Thyroid gland (tissue), 4 donors: ENCODE measurements at regions not wholly inside any gene's neighbourhood (a gene's known extent, or its start where the extent isn't known, plus 50 kb on each side); places are given as distances from the start of the nearest gene placed in this dataset.

ENCODE experiments used
- DNase-seq, 2 donors: peaks; one replicate each; pipeline ENCODE4 v3.0.0-alpha.2; 2019
- H3K27ac ChIP-seq, 3 donors: fragments of 200-600 bp; sonication (generic); 1 replicate in 2 of 3; 2 replicates in 1 of 3; pipeline ENCODE4 v1.5.1; 2016 to 2019; ENCODE audit warnings: mild to moderate bottlenecking in 1 of 3, moderate library complexity in 1 of 3
- H3K27me3 ChIP-seq: fragments of 200-600 bp; sonication (generic); one replicate; pipeline ENCODE4 v1.5.1; 2019
- H3K36me3 ChIP-seq, 2 donors: fragments of 200-600 bp; sonication (generic); one replicate each; pipeline ENCODE4 v1.5.1; 2016 to 2019
- H3K4me1 ChIP-seq, 2 donors: fragments of 200-600 bp; sonication (generic); one replicate each; pipeline ENCODE4 v1.5.1; 2017 to 2019
- H3K4me3 ChIP-seq, 3 donors: fragments of 200-600 bp; sonication (generic); replicated peaks in 1 of 3; 1 replicate in 2 of 3; 2 replicates in 1 of 3; pipeline ENCODE4 v1.5.1; 2016; ENCODE audit warnings: mild to moderate bottlenecking in 1 of 3
- H3K9me3 ChIP-seq: fragments of 200-600 bp; sonication (generic); one replicate; pipeline ENCODE4 v1.5.1; 2017
- POLR2A ChIP-seq, 2 donors: fragments of 450-650 bp; IDR thresholded peaks; one replicate each; pipeline ENCODE4 v1.6.1; 2017; ENCODE audit warnings: antibody characterized with exemption in 2 of 2, mild to moderate bottlenecking in 2 of 2, moderate library complexity in 1 of 2
- WGBS, 2 donors: methylation state at CpG; one replicate each; pipeline ENCODE4 v1.1.5; 2017; 5-methylcytosine and 5-hydroxymethylcytosine counted together
- intact Hi-C: fragments of 100-400 bp; cut with DNase I; formaldehyde crosslinking; loops from one replicate; pipeline ENCODE4 v1.15.1; 2023
- TF ChIP-seq, protein P1 (sequence below), 6 experiments: fragments of 200-600 bp in 3 of 6; fragments of 450-650 bp in 3 of 6; sonication (generic) in 3 of 6; IDR thresholded peaks; one replicate each; pipeline ENCODE4 v1.5.1; 2016 to 2019; ENCODE audit warnings: antibody characterized with exemption in 6 of 6, mild to moderate bottlenecking in 2 of 6, inconsistent platforms in 1 of 6, moderate library complexity in 1 of 6

DNA sequence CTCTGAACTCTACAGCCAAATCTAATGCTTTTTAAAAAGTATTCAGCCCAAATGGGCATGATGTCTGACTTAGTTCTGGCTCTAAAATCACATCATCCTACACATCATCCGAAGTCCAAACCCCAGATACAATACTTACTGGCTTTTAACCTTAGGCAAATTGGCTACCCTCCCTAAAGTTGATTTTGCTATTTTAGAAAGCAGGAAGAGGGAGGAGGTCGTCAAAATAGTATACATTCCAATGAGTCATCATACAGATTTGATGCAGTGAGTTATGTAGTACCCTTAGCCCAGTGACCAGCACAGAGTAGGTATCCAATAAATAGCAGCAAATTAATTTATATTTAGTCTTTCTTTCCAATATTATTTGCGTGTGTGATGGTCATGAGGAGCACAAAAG lies 582.0 kb upstream of the TUSC1 start:
- H3K27ac ChIP-seq, result no peak overlapping the region
- TF ChIP-seq, protein P1, sequence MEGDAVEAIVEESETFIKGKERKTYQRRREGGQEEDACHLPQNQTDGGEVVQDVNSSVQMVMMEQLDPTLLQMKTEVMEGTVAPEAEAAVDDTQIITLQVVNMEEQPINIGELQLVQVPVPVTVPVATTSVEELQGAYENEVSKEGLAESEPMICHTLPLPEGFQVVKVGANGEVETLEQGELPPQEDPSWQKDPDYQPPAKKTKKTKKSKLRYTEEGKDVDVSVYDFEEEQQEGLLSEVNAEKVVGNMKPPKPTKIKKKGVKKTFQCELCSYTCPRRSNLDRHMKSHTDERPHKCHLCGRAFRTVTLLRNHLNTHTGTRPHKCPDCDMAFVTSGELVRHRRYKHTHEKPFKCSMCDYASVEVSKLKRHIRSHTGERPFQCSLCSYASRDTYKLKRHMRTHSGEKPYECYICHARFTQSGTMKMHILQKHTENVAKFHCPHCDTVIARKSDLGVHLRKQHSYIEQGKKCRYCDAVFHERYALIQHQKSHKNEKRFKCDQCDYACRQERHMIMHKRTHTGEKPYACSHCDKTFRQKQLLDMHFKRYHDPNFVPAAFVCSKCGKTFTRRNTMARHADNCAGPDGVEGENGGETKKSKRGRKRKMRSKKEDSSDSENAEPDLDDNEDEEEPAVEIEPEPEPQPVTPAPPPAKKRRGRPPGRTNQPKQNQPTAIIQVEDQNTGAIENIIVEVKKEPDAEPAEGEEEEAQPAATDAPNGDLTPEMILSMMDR (IDR thresholded peaks at IDR 0.05), result no peak
- no peak for TF ChIP-seq POLR2A (IDR thresholded peaks at IDR 0.05)
- H3K4me3 ChIP-seq, result no peak overlapping the region
- intact Hi-C loops, result no loop called here
- no peaks in the 10 kb centered on the region for H3K4me1 ChIP-seq
- H3K36me3 ChIP-seq, result no peaks in the 10 kb centered on the region
- no peak for DNase-seq
- no peaks in the 10 kb centered on the region for H3K9me3 ChIP-seq
- no peaks in the 10 kb centered on the region for H3K27me3 ChIP-seq
- 62 to 63% methylated on average over 3 of the region's 3 CpGs for WGBS, 2 donors

DNA sequence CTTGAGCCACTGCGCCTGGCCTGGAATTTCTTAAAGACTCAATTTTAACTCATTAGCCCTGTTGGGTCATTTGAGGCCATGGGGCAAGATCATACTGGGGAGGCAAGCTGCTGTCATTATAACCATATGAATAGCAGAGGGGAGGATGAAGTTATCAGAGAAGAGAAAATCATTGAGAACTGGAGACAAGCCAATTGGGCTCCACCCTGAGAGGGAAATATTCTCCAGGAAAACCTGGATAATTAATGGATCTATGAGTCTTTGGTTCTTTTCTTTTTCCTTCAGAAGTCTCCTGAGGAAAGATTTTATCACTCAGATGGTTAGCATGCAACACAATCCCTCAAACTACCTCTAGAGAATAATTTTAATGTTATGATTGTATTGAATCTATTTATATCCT lies 569.6 kb upstream of the TUSC1 start:
- Histone ChIP-seq H3K27me3 (no peaks in the 10 kb centered on the region), H3K27ac (no peak overlapping the region), H3K4me1 (peaks cover 6 to 8% of the 10 kb centered on the region in 2 donors), H3K36me3 (no peaks in the 10 kb centered on the region), H3K4me3 (no peak overlapping the region), H3K9me3 (no peaks in the 10 kb centered on the region)
- TF ChIP-seq, protein P1 (IDR thresholded peaks at IDR 0.05), result no peak
- no peak for TF ChIP-seq POLR2A (IDR thresholded peaks at IDR 0.05)
- WGBS, 2 donors, result 95 to 100% methylated on average over 1 of the region's 1 CpG
- intact Hi-C loops, result no loop called here
- DNase-seq, result no peak

DNA sequence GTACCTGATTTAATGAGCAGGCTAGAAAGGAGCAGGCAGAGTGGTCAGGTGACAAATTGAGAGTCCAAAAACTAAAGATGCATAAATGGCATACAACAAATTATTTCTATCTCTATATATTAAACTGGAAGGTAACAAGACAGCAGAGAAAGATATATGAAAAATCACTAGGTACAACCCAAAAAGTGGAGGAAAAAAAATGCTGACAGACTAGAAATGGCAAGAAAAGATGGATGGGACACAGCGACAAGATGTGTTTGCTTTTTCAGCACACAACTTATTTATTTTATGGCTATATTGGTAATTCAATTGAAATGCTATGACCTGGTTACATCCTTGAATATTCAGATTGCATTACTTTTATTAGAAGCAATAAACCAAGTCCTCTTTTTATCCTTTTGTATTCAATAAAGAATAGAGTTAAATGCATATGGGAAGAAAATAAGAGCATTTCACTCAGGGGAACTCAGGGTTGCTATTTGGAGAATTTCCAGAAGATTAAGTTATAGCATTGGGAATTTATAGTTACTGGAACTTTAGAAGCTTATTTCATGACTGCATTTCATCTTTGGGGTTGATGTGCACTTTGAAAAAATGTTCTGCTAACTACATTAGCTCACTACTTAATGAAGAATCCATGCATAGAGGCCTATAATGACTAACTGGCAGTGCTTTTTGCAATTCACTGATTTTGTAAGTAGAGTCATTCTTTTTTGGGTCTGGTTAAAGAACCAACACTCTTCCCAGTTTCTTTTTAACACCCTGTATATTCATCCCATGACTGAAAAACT lies 566.6 kb upstream of the TUSC1 start:
- Histone ChIP-seq H3K9me3 (no peaks in the 10 kb centered on the region), H3K4me1 (peaks cover 6 to 8% of the 10 kb centered on the region in 2 donors), H3K36me3 (no peaks in the 10 kb centered on the region), H3K4me3 (no peak overlapping the region), H3K27ac (peak overlapping the region in 1 of 3 donors; percentile 34), H3K27me3 (no peaks in the 10 kb centered on the region)
- intact Hi-C loops, result no loop called here
- 82 to 91% methylated on average over 1 of the region's 1 CpG for WGBS, 2 donors
- DNase-seq, result no peak
- TF ChIP-seq, protein P1 (IDR thresholded peaks at IDR 0.05), result no peak
- no peak for TF ChIP-seq POLR2A (IDR thresholded peaks at IDR 0.05)

DNA sequence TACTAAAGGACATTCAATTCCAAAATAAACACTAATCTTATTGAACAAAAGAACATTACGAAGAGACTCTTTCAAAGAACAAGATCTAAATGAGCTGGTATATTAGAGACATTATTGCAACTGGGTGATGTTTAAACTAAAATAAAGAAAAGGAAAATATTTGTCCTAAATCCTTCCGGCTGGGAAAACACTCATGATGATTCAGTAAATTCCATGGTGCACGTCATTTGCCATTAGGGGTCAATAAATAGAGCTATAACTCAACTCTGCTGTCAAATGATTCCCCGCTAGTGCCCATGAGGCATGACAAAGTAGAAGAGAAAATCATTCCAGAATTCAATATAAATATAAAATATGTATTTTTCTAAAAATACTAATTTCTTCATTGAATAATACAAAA lies 565.5 kb upstream of the TUSC1 start:
- no peaks in the 10 kb centered on the region for H3K36me3 ChIP-seq
- H3K27ac ChIP-seq, result no peak overlapping the region
- WGBS, 2 donors, result 87 to 90% methylated on average over 4 of the region's 4 CpGs
- H3K4me1 ChIP-seq, result peaks cover 6 to 8% of the 10 kb centered on the region in 2 donors
- TF ChIP-seq, protein P1 (IDR thresholded peaks at IDR 0.05), result no peak
- TF ChIP-seq POLR2A (IDR thresholded peaks at IDR 0.05), result no peak
- DNase-seq, result no peak
- intact Hi-C loops, result no loop called here
- H3K9me3 ChIP-seq, result no peaks in the 10 kb centered on the region
- no peaks in the 10 kb centered on the region for H3K27me3 ChIP-seq
- no peak overlapping the region for H3K4me3 ChIP-seq

DNA sequence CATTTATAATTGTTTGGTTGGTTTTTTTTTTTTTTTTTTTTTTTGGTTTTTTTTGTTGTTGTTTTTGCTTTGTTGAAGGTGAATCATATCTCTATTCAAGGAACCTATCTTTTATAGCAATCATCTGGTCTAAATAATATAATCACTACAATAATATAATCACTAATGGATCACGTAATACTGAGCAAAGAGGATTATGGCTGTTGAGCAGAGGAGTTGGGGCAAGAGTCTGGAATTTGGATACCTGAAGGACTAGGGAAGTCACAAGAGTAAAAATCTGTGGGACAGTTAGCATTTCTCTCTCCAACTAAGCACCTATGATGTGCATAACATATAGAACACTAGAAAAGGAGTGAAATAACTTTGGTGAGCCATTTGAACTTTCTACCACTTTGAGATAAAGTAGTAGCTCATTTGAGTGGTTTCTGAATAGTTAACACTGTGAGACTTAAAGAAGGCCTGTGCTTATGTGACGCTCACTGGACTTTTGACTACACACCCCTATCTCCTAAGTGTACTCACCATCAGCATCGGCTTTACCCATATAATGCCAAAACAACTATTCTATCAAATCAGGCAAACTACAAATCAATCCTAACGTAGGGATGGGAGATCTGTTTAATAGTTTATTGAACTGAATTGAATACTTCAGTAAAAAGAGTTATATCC lies 564.9 kb upstream of the TUSC1 start:
- 80 to 92% methylated on average over 4 of the region's 4 CpGs for WGBS, 2 donors
- intact Hi-C loops, result no loop called here
- TF ChIP-seq, protein P1 (IDR thresholded peaks at IDR 0.05), result no peak
- no peak for TF ChIP-seq POLR2A (IDR thresholded peaks at IDR 0.05)

More for the DNA sequence above, 564.9 kb upstream of the TUSC1 start:
- no peaks in the 10 kb centered on the region for H3K9me3 ChIP-seq
- no peaks in the 10 kb centered on the region for H3K27me3 ChIP-seq
- no peak overlapping the region for H3K27ac ChIP-seq
- no peaks in the 10 kb centered on the region for H3K36me3 ChIP-seq
- peaks cover 6 to 8% of the 10 kb centered on the region in 2 donors for H3K4me1 ChIP-seq
- no peak for DNase-seq
- H3K4me3 ChIP-seq, result no peak overlapping the region
